ENCODE measurements at regions not wholly inside any gene's neighbourhood (a gene's known extent, or its start where the extent isn't known, plus 50 kb on each side); places are given as distances from the start of the nearest gene placed in this dataset.

GRCh38 chr18:22303927-22304326, 113.8 kb downstream of the CTAGE1 start:
- Histone ChIP-seq H2BK12ac (ENCODE audit: insufficient read length, low read depth, low read length) (no peak overlapping the region), H3K56ac (ENCODE audit: insufficient read length, low read depth, low read length) (no peak overlapping the region), H2BK20ac (ENCODE audit: low read depth, low read length, poor library complexity, severe bottlenecking) (no peak overlapping the region), H3K27me3 (ENCODE audit: insufficient read depth, low read length) (no peaks in the 10 kb centered on the region), H4K5ac (ENCODE audit: insufficient read length, low read depth, low read length) (no peak overlapping the region), H2BK120ac (ENCODE audit: low read depth, low read length, poor library complexity, severe bottlenecking) (no peak overlapping the region), H2BK15ac (ENCODE audit: low read depth, low read length) (no peak overlapping the region), H3K23me2 (ENCODE audit: insufficient read length, low read depth, low read length, poor library complexity, severe bottlenecking) (no peaks in the 10 kb centered on the region), H3K4me1 (ENCODE audit: insufficient read depth, low read length) (no peaks in the 10 kb centered on the region), H3K9ac (ENCODE audit: extremely low read depth, insufficient read length, low read length) (no peak overlapping the region), H3T11ph (ENCODE audit: low read length) (no peak overlapping the region), H2AFZ (ENCODE audit: low read length) (no peak overlapping the region), H2AK5ac (ENCODE audit: insufficient read length, low read length) (no peak overlapping the region), H3K9me3 (ENCODE audit: control insufficient read depth, low read depth, low read length) (no peaks in the 10 kb centered on the region), H3K4me2 (ENCODE audit: insufficient read depth, insufficient read length, low read length) (no peak overlapping the region), H3K14ac (ENCODE audit: insufficient read depth, low read length) (no peak overlapping the region), H3K4ac (ENCODE audit: low read depth, low read length) (no peak overlapping the region), H4K8ac (replicated peaks; ENCODE audit: insufficient read length, low read depth, low read length) (no peak overlapping the region), H2BK5ac (ENCODE audit: insufficient read length, low read length) (no peak overlapping the region), H4K20me1 (ENCODE audit: control insufficient read depth, insufficient read depth, insufficient read length) (no peaks in the 10 kb centered on the region), H3K18ac (ENCODE audit: insufficient read length, low read depth, low read length) (no peak overlapping the region), H3K79me2 (ENCODE audit: insufficient read depth, low read length) (no peaks in the 10 kb centered on the region), H3K79me1 (ENCODE audit: insufficient read depth, low read depth, low read length, poor library complexity, severe bottlenecking) (no peaks in the 10 kb centered on the region), H3K23ac (ENCODE audit: insufficient read length, low read depth, low read length) (no peak overlapping the region), H4K91ac (ENCODE audit: insufficient read length, low read depth, low read length) (no peak overlapping the region), H3K27ac (ENCODE audit: insufficient read length, low read depth, low read length) (no peak overlapping the region)
- H3K4me1 Mint-ChIP-seq = no peaks in the 10 kb centered on the region
- no peak for TF ChIP-seq CTCF (conservative IDR thresholded peaks at IDR 0.05)
- no CpG with 5 or more reads among the region's 5 CpGs for WGBS (ENCODE audit: extremely low coverage, insufficient read length, low lambda C conversion rate)
- peaks cover 3% of the 10 kb centered on the region for H3K27me3 Mint-ChIP-seq (ENCODE audit: low read depth)
- no peak overlapping the region for H3K4me3 Mint-ChIP-seq
- H3K36me3 Mint-ChIP-seq (ENCODE audit: insufficient read depth in 1 of 3, low read depth in 3 of 3) = 0 out of 7 replicates have a peak, but pooled peaks cover 0 to 1% (median 0%) of the 10 kb centered on the region in 3 experiments
- H3K9me3 Mint-ChIP-seq = peaks cover 2 to 5% of the 10 kb centered on the region in 2 experiments; a peak in 4 of 5 replicates
- no peak overlapping the region for H3K27ac Mint-ChIP-seq
- no peak for DNase-seq
